Right lobe of liver (tissue), 6 donors: ENCODE measurements at regions not wholly inside any gene's neighbourhood (a gene's known extent, or its start where the extent isn't known, plus 50 kb on each side); places are given as distances from the start of the nearest gene placed in this dataset.

Source experiments
- ATAC-seq, 4 donors: fragments of 200-7000 bp; cut with Tn5 transposase; one replicate each; pipeline ENCODE4 v1.9.1; 2020; ENCODE audit warnings: mild to moderate bottlenecking in 4 of 4, moderate library complexity in 4 of 4
- DNase-seq, 3 donors: peaks; one replicate each; pipeline ENCODE4 v3.0.0-alpha.2; 2020
- H3K27ac ChIP-seq, 3 donors: fragments of 200-600 bp; one replicate each; pipeline ENCODE4 v1.8.0; 2022
- H3K27me3 ChIP-seq, 2 donors: fragments of 200-600 bp; one replicate each; pipeline ENCODE4 v1.8.0; 2022
- H3K36me3 ChIP-seq, 4 donors: fragments of 200-600 bp; sonication (generic) in 1 of 4; one replicate each; pipeline versions ENCODE4 v1.5.1 to v1.8.0; 2017 to 2022; ENCODE audit warnings: control low read depth in 1 of 4
- H3K4me1 ChIP-seq, 4 donors: fragments of 200-600 bp; sonication (generic) in 1 of 4; one replicate each; pipeline versions ENCODE4 v1.5.1 to v1.8.0; 2017 to 2022; ENCODE audit warnings: control low read depth in 1 of 4
- H3K4me3 ChIP-seq, 3 donors: fragments of 200-600 bp; one replicate each; pipeline ENCODE4 v1.8.0; 2022
- H3K9me3 ChIP-seq, 4 donors: fragments of 200-600 bp; sonication (generic) in 1 of 4; one replicate each; pipeline versions ENCODE4 v1.5.1 to v1.8.0; 2017 to 2022; ENCODE audit warnings: control low read depth in 1 of 4
- CTCF ChIP-seq, 4 donors: fragments of 200-600 bp in 3 of 4; fragments of 450-650 bp in 1 of 4; IDR thresholded peaks; one replicate each; pipeline versions ENCODE4 v1.5.1 to v1.8.0; 2016 to 2022; ENCODE audit warnings: antibody characterized with exemption in 4 of 4, mild to moderate bottlenecking in 2 of 4
- POLR2A ChIP-seq: fragments of 450-650 bp; IDR thresholded peaks from one replicate; pipeline ENCODE4 v1.6.1; 2017; ENCODE audit warnings: antibody characterized with exemption, mild to moderate bottlenecking
- WGBS: methylation state at CpG from one replicate; pipeline ENCODE4 v1.1.6; 2018; ENCODE audit warnings: low coverage, low lambda C conversion rate; ENCODE audit not compliant: insufficient coverage; ENCODE audit errors: missing lambda C conversion rate; 5-methylcytosine and 5-hydroxymethylcytosine counted together
- intact Hi-C, 2 donors: fragments of 100-400 bp; cut with DNase I; formaldehyde crosslinking; loops; one replicate each; pipeline versions ENCODE4 v1.11.2 to v1.14.1; 2022
- donor health status: DM: no; HTN: yes; CAD: no.
- donor health status: DM: no; HTN: no; CAD: no.
- donor health status: DM: no; HTN: no; CAD: no.
- donor health status: DM: no; HTN: yes; CAD: no.
- donor health status: DM: no; HTN: yes; CAD: no.

- DNase-seq (no peak), ATAC-seq (no peak)
- Histone ChIP-seq H3K36me3 (no peaks in the 10 kb centered on the region), H3K4me3 (no peak overlapping the region), H3K27me3 (no peaks in the 10 kb centered on the region), H3K27ac (no peak overlapping the region), H3K4me1 (no peaks in the 10 kb centered on the region), H3K9me3 (no peaks in the 10 kb centered on the region)
- TF ChIP-seq POLR2A = no peak
- no peak for TF ChIP-seq CTCF (IDR thresholded peaks at IDR 0.05)
- WGBS = 23% methylated on average over 1 of the region's 1 CpG
- intact Hi-C loops = no loop called here
Observed at GRCh38 chr2:49480520-49480919, 326.2 kb upstream of the FSHR start.

DNA sequence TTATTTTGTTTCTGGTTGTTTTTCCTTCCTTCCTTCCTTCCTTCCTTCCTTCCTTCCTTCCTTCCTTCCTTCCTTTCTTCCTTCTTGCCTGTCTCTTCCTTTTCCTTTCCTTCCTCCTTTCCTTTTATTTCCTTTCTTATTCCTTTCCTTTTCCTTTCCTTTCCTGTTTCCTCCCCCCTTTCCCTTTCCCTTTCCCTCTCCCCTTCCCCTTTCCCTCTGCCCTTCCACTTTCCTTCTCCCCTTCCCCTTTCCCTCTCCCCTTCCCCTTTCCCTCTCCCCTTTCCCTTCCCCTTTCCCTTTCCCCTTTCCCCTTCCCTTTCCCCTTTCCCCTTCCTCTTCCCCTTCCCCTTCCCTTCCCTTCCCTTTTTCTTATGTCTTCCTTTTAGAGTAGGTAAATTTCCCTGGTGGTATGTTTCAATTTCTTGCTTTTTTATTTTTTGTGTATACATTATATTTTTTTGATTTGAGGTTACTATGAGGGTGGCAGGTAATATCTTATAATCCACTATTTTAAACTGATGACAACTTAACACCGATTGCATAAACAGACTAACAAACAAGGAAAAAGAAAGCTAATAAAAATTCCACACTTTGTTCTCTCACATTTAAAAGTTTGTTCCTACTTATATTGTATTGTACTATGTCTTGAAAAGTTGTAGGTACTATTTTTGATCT lies 311.0 kb upstream of the FSHR start:
- DNase-seq = no peak
- WGBS = 42% methylated on average over 1 of the region's 1 CpG
- H3K27me3 ChIP-seq = no peaks in the 10 kb centered on the region
- H3K4me3 ChIP-seq = no peak overlapping the region
- ATAC-seq = no peak
- H3K36me3 ChIP-seq = no peaks in the 10 kb centered on the region
- intact Hi-C loops = no loop called here
- TF ChIP-seq CTCF (IDR thresholded peaks at IDR 0.05) (no peak), POLR2A (no peak)
- H3K27ac ChIP-seq = no peak overlapping the region
- H3K9me3 ChIP-seq = no peaks in the 10 kb centered on the region
- H3K4me1 ChIP-seq = no peaks in the 10 kb centered on the region

- Histone ChIP-seq H3K9me3 (no peaks in the 10 kb centered on the region), H3K27me3 (no peaks in the 10 kb centered on the region), H3K4me3 (no peak overlapping the region), H3K27ac (no peak overlapping the region), H3K4me1 (no peaks in the 10 kb centered on the region), H3K36me3 (no peaks in the 10 kb centered on the region)
- intact Hi-C loops = no loop called here
- no peak for TF ChIP-seq POLR2A
- TF ChIP-seq CTCF (IDR thresholded peaks at IDR 0.05) = no peak
- DNase-seq (no peak), ATAC-seq (no peak)
- 29% methylated on average over 3 of the region's 3 CpGs for WGBS
Observed at GRCh38 chr2:49459314-49459993, 305.1 kb upstream of the FSHR start.

DNA sequence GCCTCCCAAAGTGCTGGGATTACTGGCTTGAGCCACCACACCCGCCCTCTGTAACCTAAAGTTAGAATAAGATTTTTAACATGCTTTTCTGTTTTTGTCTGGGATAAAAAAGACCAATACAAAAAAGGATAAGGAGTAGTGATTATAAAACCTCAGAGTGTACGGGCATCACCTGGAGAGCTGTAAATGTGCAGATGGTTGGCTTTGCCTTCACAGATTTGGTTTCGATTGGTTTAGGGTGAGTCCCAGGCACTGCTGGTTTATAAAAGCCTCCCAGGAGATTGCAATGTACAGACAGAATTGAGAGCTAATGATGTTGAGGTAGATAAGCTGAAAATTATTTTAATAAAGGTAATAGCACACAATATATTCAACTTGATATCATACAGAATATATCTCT lies 289.7 kb upstream of the FSHR start:
- Histone ChIP-seq H3K4me3 (no peak overlapping the region), H3K27ac (no peak overlapping the region), H3K36me3 (no peaks in the 10 kb centered on the region), H3K9me3 (no peaks in the 10 kb centered on the region), H3K27me3 (no peaks in the 10 kb centered on the region), H3K4me1 (no peaks in the 10 kb centered on the region)
- intact Hi-C loops = no loop called here
- no peak for ATAC-seq
- TF ChIP-seq CTCF (IDR thresholded peaks at IDR 0.05) = no peak
- no peak for TF ChIP-seq POLR2A
- WGBS = 36% methylated on average over 3 of the region's 3 CpGs
- DNase-seq = no peak
